HCT116 (cell line): ENCODE measurements at regions not wholly inside any gene's neighbourhood (a gene's known extent, or its start where the extent isn't known, plus 50 kb on each side); places are given as distances from the start of the nearest gene placed in this dataset.

Experiments used
- EGR1 ChIP-seq: IDR thresholded peaks from 2 replicates; pipeline ENCODE4 v1.6.1; 2012; ENCODE audit warnings: low read depth
- POLR2A ChIP-seq: IDR thresholded peaks from 2 replicates; pipeline ENCODE4 v1.7.0; 2011; ENCODE audit warnings: borderline replicate concordance; ENCODE audit not compliant: insufficient read depth, insufficient read length; ENCODE audit errors: extremely low read depth
- POLR2AphosphoS5 ChIP-seq: IDR thresholded peaks from 2 replicates; pipeline ENCODE4 v1.6.1; 2011; ENCODE audit warnings: mild to moderate bottlenecking, low read depth, low read length, moderate library complexity
- ZFX ChIP-seq: fragments of 450-650 bp; IDR thresholded peaks from 2 replicates; pipeline ENCODE4 v1.6.1; 2017
- TF ChIP-seq, protein P1 (sequence below), 3 experiments: fragments of 200-600 bp in 1 of 3; sonication (generic) in 1 of 3; IDR thresholded peaks in 2 of 3; conservative IDR thresholded peaks in 1 of 3; 2 replicates each; pipeline ENCODE4 v1.5.1; 2012 to 2017; ENCODE audit warnings: low read depth in 2 of 3, low read length in 2 of 3, antibody characterized with exemption in 1 of 3, borderline replicate concordance in 1 of 3, control low read depth in 1 of 3, mild to moderate bottlenecking in 1 of 3, mixed read lengths in 1 of 3, mixed run types in 1 of 3, moderate library complexity in 1 of 3; ENCODE audit not compliant: insufficient read depth in 1 of 3

DNA sequence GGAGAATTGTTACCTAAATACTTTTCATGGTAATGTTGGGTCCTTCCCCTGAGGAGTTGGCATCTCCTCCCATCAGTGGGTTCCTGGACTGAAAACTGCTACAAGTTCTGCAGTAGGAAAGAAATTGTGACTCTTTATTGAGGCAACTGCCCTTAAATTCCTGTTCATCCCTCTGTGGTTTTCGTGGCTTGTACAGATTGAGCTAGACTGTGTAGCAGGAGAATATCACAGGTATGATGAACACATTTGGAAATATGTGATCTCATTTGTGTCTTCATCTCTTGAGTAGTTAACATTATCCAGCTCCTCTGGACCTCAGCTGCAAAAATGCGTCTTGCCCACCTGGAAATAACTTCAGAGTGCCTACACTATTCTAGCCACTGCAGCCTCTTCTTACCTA, 390.6 kb downstream of the PTPRC start:
- TF ChIP-seq ZFX (no peak), EGR1 (no peak), POLR2A (no peak), POLR2AphosphoS5 (no peak)
- TF ChIP-seq, protein P1, sequence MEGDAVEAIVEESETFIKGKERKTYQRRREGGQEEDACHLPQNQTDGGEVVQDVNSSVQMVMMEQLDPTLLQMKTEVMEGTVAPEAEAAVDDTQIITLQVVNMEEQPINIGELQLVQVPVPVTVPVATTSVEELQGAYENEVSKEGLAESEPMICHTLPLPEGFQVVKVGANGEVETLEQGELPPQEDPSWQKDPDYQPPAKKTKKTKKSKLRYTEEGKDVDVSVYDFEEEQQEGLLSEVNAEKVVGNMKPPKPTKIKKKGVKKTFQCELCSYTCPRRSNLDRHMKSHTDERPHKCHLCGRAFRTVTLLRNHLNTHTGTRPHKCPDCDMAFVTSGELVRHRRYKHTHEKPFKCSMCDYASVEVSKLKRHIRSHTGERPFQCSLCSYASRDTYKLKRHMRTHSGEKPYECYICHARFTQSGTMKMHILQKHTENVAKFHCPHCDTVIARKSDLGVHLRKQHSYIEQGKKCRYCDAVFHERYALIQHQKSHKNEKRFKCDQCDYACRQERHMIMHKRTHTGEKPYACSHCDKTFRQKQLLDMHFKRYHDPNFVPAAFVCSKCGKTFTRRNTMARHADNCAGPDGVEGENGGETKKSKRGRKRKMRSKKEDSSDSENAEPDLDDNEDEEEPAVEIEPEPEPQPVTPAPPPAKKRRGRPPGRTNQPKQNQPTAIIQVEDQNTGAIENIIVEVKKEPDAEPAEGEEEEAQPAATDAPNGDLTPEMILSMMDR (IDR thresholded peaks at IDR 0.05 in 2 of 3, conservative IDR thresholded peaks at IDR 0.05 in 1 of 3; ENCODE audit: borderline replicate concordance in 1 of 3, insufficient read depth in 1 of 3, low read depth in 2 of 3, low read length in 2 of 3), result no peak
